ENCODE measurements at regions not wholly inside any gene's neighbourhood (a gene's known extent, or its start where the extent isn't known, plus 50 kb on each side); places are given as distances from the start of the nearest gene placed in this dataset.
A peak's percentile ranks its signal among the peaks of the same experiment; 100 is the strongest.

DNA sequence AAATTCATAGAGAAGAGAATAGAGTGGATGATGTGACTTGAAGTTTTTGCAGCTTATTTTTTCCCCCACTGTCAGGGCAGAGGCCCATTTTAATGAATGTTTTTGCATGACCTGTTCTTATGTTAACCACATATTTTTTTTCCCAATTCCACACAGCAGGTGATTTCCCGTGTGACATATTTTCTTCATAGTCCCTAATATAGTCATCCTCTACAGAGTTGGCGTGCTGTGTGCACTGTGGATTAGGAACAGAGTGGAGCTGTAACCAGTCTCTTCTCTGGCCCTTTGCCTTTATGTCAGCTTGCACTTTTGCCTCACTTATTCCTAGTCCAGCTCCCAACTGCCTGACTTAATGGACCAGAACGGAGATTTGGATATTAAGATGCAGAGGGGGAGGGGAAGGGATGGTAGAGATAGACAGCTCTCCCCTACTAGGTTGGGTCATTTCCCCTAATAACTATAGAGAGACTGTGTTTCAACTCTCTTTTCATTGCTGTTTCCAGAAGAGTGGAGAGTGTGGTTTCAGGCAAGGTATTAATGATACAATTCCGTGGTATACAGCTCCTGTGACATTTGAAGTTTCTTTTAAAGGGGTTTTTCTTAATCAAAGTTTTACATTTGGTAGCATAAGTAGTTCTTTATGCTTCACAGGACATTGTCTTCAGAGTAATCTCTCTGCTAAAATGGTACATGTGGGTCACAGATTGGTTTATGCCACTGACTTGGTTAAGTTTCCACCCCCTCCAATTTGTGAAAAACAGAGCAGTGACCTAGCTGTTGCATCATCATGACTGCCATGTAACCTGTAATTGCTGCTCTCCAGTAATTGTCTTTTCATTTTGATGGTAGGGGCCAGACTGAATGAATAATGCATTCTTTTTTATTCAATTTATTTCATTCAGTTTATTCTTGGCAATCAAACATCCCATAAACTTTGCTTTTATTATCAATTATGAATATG is 161.3 kb downstream of the HAUS1 start:
- DNase-seq: peak; percentile 24 to 58
- no peak for TF ChIP-seq GATA1 (IDR thresholded peaks at IDR 0.05; ENCODE audit: low read depth, low read length)
- TF ChIP-seq POLR2A (IDR thresholded peaks at IDR 0.05; ENCODE audit: low read length): no peak

DNA sequence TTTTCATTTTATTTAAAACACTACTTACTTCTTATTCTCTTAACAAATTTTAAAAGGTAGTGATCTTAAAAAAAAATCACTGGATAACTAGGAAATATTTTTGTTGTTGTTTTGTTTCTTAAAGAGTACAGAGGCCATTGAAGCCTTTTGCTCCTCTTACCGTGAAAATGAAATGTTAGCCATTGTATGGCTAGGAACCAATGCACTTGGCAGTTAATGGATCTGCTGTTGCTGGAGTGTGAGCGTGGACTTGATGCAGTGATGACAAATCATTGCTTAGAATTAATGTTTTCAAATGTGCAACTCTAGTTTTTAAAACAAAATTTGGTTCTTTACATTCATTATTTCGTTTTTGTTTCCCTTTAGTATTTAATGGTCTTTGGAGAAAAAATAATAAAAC is 162.3 kb downstream of the HAUS1 start:
- TF ChIP-seq GATA1 (IDR thresholded peaks at IDR 0.05; ENCODE audit: low read depth, low read length) (no peak), POLR2A (IDR thresholded peaks at IDR 0.05; ENCODE audit: low read length) (no peak)

DNA sequence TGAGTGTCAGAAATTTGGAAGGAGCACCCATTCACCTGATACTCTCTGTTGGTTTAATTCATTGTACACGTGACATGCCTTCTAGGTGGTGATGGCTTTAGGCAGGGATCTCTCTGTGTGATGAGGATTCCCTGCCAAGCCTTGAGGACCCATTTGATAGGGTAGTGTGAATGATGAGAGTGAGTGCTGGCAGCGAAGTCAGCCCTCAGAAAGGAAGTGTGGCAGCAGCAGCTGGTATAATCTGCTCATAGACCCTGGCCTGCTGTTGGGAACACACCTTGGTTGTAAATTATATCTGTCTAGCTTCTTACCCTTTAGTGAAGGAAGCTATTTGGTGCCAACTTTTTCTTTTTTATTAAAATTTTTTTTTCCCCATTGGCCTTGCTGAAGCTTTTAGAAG is 164.5 kb downstream of the HAUS1 start:
- no peak for DNase-seq
- TF ChIP-seq POLR2A (IDR thresholded peaks at IDR 0.05; ENCODE audit: low read length) (no peak), GATA1 (IDR thresholded peaks at IDR 0.05; ENCODE audit: low read depth, low read length) (no peak)

More for the DNA sequence above, 162.3 kb downstream of the HAUS1 start:
- DNase-seq: no peak

DNA sequence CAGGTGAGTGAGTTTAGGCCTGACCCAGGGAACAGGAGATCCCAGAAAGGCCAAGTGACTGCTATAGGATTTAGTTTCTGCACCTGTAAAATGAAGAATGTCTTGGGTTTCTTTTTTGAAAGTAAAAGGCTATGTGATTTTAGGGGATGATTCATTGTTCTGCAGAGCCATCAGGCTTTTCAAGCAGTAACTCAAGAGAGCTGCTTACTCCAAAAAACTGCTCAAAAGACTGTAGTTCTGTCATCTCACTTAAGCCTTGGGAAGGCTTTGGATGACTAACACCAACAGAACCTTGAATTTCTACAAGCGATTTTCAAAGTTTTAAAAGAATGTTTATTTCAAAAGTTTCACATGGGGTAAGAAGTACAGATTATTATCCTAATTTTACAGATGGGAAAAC is 165.1 kb downstream of the HAUS1 start:
- no peak for DNase-seq
- TF ChIP-seq POLR2A (IDR thresholded peaks at IDR 0.05; ENCODE audit: low read length): no peak
- TF ChIP-seq GATA1 (IDR thresholded peaks at IDR 0.05; ENCODE audit: low read depth, low read length): no peak

DNA sequence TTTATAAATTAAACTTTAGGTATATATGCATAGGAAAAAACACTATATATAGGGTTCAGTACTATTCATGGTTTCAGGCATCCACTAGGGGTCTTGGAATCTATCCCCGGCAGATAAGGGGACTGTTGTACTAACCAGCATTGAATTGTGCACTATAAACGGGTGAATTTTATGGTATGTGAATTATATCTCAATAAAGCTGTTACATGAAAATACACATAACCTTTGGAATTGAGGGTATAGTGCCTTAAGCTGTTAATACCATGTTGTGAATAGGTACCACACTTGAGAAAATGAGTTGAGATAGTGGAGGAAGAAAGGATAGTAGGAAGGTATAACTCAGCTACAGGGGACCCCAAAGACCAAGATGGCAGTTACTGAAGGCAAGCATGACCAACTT is 167.3 kb downstream of the HAUS1 start:
- no peak for DNase-seq
- TF ChIP-seq GATA1 (IDR thresholded peaks at IDR 0.05; ENCODE audit: low read depth, low read length): no peak
- no peak for TF ChIP-seq POLR2A (IDR thresholded peaks at IDR 0.05; ENCODE audit: low read length)

DNA sequence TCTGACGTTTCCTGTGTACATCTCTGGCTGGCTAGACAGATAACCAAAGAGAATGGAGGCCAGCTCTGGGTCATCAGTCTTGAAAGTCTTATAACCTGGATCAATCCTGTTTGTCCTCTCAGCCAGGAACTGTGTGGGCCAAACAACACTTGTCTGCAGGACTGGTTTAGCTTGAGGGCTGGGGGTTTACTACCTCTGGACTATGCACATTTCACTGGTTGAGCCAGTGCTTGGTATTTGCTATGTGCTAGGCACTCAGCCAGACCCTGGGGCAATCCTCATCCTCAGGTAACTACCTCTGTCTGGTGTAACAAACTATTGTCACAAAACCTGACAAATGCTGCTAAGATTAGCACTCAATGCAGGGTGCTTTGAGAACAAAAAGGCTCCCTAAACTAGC is 169.7 kb downstream of the HAUS1 start:
- DNase-seq: no peak
- TF ChIP-seq GATA1 (IDR thresholded peaks at IDR 0.05; ENCODE audit: low read depth, low read length) (no peak), POLR2A (IDR thresholded peaks at IDR 0.05; ENCODE audit: low read length) (no peak)

DNA sequence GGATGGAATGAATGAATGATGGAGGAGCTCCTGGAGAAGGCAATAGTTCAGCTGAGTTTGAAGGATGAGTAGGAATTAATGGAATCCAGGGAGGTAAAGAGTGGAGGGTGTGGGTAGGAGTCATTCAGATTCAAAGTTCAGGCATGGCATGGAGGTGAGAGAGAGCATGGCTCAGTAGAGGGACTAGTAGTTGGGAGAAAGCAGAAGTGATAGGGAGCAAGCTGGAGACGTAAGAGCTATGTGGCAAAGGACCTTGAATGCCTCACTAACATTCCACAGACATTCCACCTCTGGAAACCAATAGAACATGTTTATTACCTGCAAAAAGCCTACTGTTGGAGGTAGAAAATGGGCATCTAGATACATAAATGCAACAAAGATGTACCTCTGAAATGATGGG is 170.1 kb downstream of the HAUS1 start:
- TF ChIP-seq POLR2A (IDR thresholded peaks at IDR 0.05; ENCODE audit: low read length): no peak
- DNase-seq: no peak

DNA sequence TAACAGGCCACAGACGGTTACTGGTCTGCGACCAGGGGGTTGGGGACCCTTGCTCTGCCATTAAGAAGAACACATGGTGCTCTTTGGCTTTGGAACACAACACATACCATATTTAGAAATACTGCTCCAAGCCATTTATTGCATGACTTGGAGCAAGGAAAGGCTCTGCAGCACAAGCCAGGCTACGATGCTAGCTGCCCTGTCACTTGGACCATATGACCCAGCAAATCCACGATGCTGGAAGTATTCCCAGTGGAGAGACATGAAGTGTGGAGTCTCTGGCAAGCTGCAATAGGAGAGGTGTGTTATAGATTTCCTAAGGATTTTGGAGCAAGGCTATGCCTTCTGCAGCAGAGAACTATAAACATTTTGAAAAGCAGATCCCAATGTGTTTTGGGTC is 171.2 kb downstream of the HAUS1 start:
- no peak for DNase-seq

DNA sequence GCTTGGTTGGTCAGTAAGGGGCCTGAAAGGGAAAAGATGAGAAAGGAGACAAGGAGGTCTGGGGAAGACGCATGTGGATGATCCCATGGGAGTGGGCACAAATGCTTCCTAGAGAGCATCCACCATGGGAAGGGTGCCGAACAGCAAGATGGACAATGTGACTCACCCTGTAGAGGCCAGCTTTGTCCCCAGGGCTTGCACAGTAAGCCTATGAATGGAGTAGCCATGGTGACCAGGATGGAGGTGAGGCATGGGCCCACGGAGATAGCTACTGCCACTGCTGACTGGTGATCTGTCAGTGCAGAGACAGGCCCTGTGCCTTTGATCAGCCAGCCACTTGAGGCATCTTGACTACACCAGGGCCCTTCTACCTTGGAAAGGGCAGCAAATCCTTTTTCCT is 172.6 kb downstream of the HAUS1 start:
- no peak for DNase-seq
- TF ChIP-seq GATA1 (IDR thresholded peaks at IDR 0.05; ENCODE audit: low read depth, low read length) (no peak), POLR2A (IDR thresholded peaks at IDR 0.05; ENCODE audit: low read length) (no peak)

More for the DNA sequence above, 171.2 kb downstream of the HAUS1 start:
- TF ChIP-seq POLR2A (IDR thresholded peaks at IDR 0.05; ENCODE audit: low read length): no peak
- no peak for TF ChIP-seq GATA1 (IDR thresholded peaks at IDR 0.05; ENCODE audit: low read depth, low read length)

DNA sequence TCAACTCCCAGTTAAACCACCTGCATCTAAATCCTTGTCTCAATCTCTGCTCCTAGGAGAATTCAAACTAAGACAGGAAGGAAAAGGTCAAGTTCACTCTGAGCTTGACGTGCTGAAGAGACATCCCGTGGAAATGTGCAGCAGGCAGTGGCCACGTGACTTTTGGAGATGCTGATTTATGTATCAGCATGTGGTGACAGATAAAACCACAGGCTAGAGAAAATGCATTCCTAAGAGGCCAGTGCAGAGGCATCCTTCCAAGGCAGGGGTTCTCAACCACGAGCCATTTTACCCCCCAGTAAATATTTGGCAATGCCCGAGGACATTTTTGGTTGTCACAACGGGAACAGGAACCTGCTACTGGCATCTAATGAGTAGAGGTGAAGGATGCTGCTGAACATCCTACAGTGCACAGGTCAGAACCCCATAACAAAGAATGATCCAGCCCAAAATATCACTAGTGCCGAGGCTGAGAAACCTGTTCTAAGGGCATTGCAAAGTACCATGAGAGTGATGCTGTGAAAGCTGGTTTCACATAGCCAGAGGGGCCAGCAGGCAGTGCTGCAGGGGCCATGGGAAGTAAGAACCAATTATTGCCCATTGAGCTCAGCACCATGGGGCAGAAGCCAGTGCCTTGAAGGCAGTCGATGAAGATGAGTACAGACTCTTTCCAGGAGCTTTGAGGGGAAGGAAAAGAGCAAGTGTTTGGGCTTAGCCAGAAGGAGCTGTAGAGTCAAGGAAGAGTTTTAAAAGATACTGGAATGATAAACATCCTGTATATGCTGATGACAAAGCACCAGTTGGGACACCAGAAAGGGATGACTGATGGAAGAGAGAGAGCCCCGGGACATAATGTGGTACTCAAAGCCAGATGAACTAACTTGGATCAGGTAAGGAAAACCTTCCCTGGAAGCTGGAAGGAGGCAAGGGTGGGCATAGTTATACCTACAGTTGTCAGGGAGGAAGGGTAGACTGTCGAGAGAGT is 174.6 kb downstream of the HAUS1 start:
- TF ChIP-seq POLR2A (IDR thresholded peaks at IDR 0.05; ENCODE audit: low read length) (no peak), GATA1 (IDR thresholded peaks at IDR 0.05; ENCODE audit: low read depth, low read length) (no peak)
- DNase-seq: peak in 1 of 2 experiments; percentile 38

DNA sequence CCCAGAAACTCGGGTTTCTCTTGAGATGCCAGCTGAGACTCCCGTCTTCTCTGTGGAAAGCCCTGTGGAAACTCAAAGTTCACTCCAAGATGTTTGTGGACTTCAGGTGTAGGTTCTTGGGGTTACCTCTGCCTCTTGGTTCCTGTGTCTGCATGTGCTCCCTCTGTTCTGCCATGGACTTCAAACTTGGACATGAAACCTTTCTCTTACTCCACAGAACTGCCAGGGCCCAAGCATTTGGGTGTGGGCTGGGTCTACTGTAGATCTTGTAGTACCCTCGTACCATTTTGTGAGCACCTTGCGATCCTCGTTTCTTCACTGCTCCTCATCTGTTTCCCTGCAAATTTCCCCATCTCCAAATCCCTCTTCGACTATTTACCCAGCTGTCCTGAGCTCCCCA is 175.5 kb downstream of the HAUS1 start:
- DNase-seq: no peak

DNA sequence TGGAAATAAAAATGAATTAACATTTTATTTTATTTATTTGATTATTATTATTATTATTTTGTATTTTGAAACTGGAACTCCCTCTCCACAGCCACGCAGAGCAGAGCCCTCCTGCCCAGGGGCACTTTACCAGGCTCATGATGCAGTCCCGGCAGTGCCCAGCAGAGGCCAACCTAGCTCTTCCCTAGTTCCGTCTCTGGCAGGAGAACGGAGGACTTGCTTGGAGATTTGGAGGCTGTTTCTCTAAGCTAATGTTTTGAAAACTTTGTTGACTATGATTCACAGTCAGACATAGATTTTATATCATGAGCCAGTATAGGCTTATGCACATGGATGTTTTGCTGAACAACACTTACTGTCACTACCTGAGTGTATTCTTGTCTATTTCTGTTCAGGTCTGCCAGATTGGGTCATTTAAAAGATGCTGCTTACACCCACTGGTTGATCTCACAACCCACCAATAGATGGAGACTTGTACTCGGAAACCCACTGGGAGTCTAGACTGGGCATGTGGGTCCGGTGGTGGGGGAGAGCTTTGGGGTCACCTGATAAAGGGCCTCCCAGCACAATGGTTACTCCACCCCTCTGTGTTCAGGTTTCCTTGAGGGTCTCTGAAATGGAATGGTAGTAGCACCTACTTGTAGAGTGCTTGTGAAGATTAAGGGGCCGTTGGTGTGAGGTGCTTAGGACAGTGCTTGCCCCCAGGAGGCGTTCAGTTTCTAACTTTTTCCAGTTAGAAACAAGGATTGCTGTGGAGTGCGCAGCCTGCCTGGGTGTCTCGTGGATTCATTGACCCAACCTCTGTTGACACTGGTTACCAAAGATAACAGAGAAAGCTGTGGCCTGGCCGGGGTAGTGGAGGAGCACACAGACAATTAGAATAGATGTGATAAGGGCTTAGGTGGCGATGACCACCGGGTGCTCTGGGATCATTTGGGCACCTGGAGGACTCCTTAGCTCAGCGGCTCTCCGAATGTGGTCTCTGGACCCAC is 177.3 kb downstream of the HAUS1 start:
- TF ChIP-seq GATA1 (IDR thresholded peaks at IDR 0.05; ENCODE audit: low read depth, low read length) (no peak), POLR2A (IDR thresholded peaks at IDR 0.05; ENCODE audit: low read length) (no peak)

More for the DNA sequence above, 175.5 kb downstream of the HAUS1 start:
- TF ChIP-seq GATA1 (IDR thresholded peaks at IDR 0.05; ENCODE audit: low read depth, low read length): no peak
- TF ChIP-seq POLR2A (IDR thresholded peaks at IDR 0.05; ENCODE audit: low read length): no peak

DNA sequence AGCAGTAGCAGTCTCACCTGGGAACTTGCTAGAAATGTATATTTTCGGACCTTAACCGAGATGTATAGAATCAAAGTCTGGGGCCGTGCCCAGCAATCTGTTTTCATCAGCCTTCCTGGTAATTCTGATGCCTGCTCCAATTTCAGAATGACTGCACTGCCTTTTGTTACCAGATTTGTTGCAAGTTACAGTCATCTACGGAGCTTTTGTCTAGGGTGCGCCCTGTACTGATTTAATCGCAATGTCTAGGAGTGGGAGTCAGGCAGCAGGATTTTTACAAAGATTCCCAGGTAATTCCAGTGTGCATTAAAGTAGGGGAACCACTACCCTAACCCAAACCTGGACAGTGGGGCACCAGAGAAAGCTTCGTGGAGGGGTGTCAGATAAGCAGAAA is 178.0 kb downstream of the HAUS1 start:
- DNase-seq: no peak
- TF ChIP-seq POLR2A (IDR thresholded peaks at IDR 0.05; ENCODE audit: low read length) (no peak), GATA1 (IDR thresholded peaks at IDR 0.05; ENCODE audit: low read depth, low read length) (no peak)

More for the DNA sequence above, 177.3 kb downstream of the HAUS1 start:
- peak; percentile 73 to 81 for DNase-seq

Data from erythroblast (primary cell).